ENCODE measurements at regions not wholly inside any gene's neighbourhood (a gene's known extent, or its start where the extent isn't known, plus 50 kb on each side); places are given as distances from the start of the nearest gene placed in this dataset.

DNA sequence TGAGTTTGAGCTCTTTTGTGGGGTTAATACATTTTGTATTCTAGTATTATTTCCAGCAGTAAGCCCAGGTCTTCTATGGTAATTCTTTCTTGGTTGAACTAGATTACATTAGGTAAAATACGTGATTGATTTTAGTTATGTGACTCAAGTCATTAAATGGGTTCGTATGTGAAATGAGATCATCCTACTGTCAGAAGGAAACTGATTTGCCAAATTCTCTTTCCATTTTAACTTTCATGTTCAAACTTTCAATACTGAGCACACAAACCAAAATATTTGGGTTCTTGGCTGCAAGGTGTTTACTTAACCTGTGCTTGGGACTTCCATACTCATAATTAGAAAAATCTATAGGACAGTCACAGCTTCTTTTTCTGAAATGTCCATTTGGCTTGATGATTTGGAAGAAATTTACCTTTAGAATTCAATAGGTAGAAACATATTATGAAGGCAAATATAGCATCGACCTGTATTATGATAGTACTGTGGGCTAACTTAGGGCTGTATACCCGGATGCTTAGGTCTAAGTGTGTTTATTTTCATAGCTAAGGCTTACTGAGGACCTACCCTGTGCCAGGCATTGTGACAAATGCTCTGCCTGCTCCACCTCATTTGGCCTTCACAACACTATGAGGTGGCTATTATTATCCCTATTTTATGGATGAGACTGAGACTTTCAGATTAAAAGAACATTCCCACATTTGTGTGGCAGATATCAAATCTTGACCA lies 631.8 kb upstream of the GRM7 start:
- no peak for TF ChIP-seq CBX2 (IDR thresholded peaks at IDR 0.05; ENCODE audit: borderline replicate concordance, low read depth)
- no peak for TF ChIP-seq CTCF (IDR thresholded peaks at IDR 0.05)
- no peak for TF ChIP-seq TP53 (CRISPR knock-in tag; IDR thresholded peaks at IDR 0.05)
- no peak for TF ChIP-seq ZSCAN20 (CRISPR knock-in tag; IDR thresholded peaks at IDR 0.05)
- TF ChIP-seq RNF2 (IDR thresholded peaks at IDR 0.05; ENCODE audit: borderline replicate concordance, low read depth): no peak
- no peak for TF ChIP-seq POLR2A (IDR thresholded peaks at IDR 0.05; ENCODE audit: low read length)
- TF ChIP-seq NFE2L2 (conservative IDR thresholded peaks at IDR 0.05; ENCODE audit: low read length): no peak

All from A549 (cell line).